LHCN-M2 (cell line): ENCODE measurements at regions not wholly inside any gene's neighbourhood (a gene's known extent, or its start where the extent isn't known, plus 50 kb on each side); places are given as distances from the start of the nearest gene placed in this dataset.

Experiments used
- DNase-seq: peaks from one replicate; pipeline ENCODE4 v3.0.0-alpha.2; 2012; ENCODE audit warnings: low read depth

- DNase-seq = no peak
Observed at GRCh38 chr15:26477044-26477443, 295.8 kb downstream of the GABRB3 start.

- no peak for DNase-seq
Observed at GRCh38 chr15:26475554-26475953, 297.3 kb downstream of the GABRB3 start.

GRCh38 chr15:26472661-26473060, 300.2 kb downstream of the GABRB3 start:
- DNase-seq = no peak

GRCh38 chr15:26461847-26462608, 310.8 kb downstream of the GABRB3 start:
- no peak for DNase-seq

GRCh38 chr15:26460165-26460564, 312.7 kb downstream of the GABRB3 start:
- DNase-seq = no peak

- DNase-seq = no peak
Observed at GRCh38 chr15:26455828-26456227, 317.0 kb downstream of the GABRB3 start.

GRCh38 chr15:26453914-26454313, 319.0 kb downstream of the GABRB3 start:
- no peak for DNase-seq

- DNase-seq = no peak
Observed at GRCh38 chr15:26451995-26452394, 320.9 kb downstream of the GABRB3 start.

GRCh38 chr15:26449291-26449690, 323.6 kb downstream of the GABRB3 start:
- DNase-seq = no peak

- no peak for DNase-seq
Observed at GRCh38 chr15:26443321-26443720, 329.5 kb downstream of the GABRB3 start.

GRCh38 chr15:26442680-26443079, 330.2 kb downstream of the GABRB3 start:
- DNase-seq = no peak

GRCh38 chr15:26439681-26440080, 333.2 kb downstream of the GABRB3 start:
- no peak for DNase-seq

- DNase-seq = no peak
Observed at GRCh38 chr15:26438718-26439117, 334.1 kb downstream of the GABRB3 start.

- no peak for DNase-seq
Observed at GRCh38 chr15:26438316-26438715, 334.6 kb downstream of the GABRB3 start.

- DNase-seq = no peak
Observed at GRCh38 chr15:26433818-26434217, 339.0 kb downstream of the GABRB3 start.

- no peak for DNase-seq
Observed at GRCh38 chr15:26433060-26433459, 339.8 kb downstream of the GABRB3 start.

- no peak for DNase-seq
Observed at GRCh38 chr15:26421065-26421464, 351.8 kb downstream of the GABRB3 start.

- DNase-seq = no peak
Observed at GRCh38 chr15:26395624-26396023, 377.2 kb downstream of the GABRB3 start.

GRCh38 chr15:26394801-26395200, 378.1 kb downstream of the GABRB3 start:
- no peak for DNase-seq

GRCh38 chr15:26392956-26393355, 379.9 kb downstream of the GABRB3 start:
- DNase-seq = no peak

GRCh38 chr15:26391567-26392194, 381.2 kb downstream of the GABRB3 start:
- no peak for DNase-seq

GRCh38 chr15:26382444-26383072, 390.3 kb downstream of the GABRB3 start:
- no peak for DNase-seq

- no peak for DNase-seq
Observed at GRCh38 chr15:26378304-26378703, 394.6 kb downstream of the GABRB3 start.
